ENCODE measurements at regions not wholly inside any gene's neighbourhood (a gene's known extent, or its start where the extent isn't known, plus 50 kb on each side); places are given as distances from the start of the nearest gene placed in this dataset.

- no peak for TF ChIP-seq POLR2A (IDR thresholded peaks at IDR 0.05)
- no peak for TF ChIP-seq CTCF (IDR thresholded peaks at IDR 0.05)
These were observed 1780.1 kb downstream of the ARAP2 start for GRCh38 chr4:34464196-34464595.
